ENCODE measurements at regions not wholly inside any gene's neighbourhood (a gene's known extent, or its start where the extent isn't known, plus 50 kb on each side); places are given as distances from the start of the nearest gene placed in this dataset.
"Not testable (repeated sequence)": the region's sequence is repeated elsewhere in the genome, so short reads cannot be mapped to it uniquely, and the experiment has no call there.

DNA sequence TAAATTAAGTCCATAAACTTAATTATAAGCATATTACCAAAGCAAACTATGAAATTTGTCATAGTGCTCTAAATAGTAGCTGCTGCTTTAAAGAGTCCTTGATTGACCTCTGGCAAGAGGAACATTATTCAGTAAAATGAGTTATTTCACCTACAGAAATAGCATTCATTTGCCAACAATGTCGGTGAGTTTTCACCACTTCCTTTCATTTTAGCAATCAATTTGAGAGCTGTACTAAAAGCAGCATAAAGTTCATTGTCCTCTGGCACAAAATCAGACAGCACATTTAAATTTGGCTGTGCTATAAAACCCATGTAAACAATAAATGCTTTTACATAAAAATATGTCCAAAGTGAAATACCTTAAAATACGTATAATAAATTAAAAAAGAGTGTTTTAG, 1515.7 kb downstream of the SI start:
- in situ Hi-C loops (cut with MboI; ENCODE audit: low sequenced_read_pairs, unreplicated experiment), result no loop called here
- TF ChIP-seq, protein P1, sequence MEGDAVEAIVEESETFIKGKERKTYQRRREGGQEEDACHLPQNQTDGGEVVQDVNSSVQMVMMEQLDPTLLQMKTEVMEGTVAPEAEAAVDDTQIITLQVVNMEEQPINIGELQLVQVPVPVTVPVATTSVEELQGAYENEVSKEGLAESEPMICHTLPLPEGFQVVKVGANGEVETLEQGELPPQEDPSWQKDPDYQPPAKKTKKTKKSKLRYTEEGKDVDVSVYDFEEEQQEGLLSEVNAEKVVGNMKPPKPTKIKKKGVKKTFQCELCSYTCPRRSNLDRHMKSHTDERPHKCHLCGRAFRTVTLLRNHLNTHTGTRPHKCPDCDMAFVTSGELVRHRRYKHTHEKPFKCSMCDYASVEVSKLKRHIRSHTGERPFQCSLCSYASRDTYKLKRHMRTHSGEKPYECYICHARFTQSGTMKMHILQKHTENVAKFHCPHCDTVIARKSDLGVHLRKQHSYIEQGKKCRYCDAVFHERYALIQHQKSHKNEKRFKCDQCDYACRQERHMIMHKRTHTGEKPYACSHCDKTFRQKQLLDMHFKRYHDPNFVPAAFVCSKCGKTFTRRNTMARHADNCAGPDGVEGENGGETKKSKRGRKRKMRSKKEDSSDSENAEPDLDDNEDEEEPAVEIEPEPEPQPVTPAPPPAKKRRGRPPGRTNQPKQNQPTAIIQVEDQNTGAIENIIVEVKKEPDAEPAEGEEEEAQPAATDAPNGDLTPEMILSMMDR (IDR thresholded peaks at IDR 0.05; ENCODE audit: borderline replicate concordance, control extremely low read depth, extremely low read depth, insufficient read depth, missing control alignments), result no peak
- DNase-seq (ENCODE audit: low spot score), result no peak

DNA sequence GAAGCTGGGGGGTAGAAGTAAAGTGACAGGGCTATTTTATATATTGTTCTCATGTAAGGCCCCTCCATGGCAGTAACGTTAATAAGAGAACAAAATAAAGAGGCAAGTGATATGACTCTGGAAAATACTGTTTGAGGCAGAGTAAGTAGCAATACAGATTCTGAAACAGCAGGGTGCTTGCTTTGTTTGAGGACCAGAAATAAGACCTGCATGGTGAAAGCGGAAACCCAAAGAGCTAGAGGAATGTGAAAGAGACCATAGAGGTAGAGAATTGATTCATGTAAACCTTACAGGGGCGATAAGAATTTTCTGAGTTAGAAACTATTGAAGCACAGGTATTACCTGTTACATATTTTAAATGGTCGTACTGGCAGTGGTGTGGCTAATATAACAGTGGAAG, 1517.1 kb downstream of the SI start:
- no peak for DNase-seq (ENCODE audit: low spot score)
- in situ Hi-C loops (cut with MboI; ENCODE audit: low sequenced_read_pairs, unreplicated experiment), result no loop called here

DNA sequence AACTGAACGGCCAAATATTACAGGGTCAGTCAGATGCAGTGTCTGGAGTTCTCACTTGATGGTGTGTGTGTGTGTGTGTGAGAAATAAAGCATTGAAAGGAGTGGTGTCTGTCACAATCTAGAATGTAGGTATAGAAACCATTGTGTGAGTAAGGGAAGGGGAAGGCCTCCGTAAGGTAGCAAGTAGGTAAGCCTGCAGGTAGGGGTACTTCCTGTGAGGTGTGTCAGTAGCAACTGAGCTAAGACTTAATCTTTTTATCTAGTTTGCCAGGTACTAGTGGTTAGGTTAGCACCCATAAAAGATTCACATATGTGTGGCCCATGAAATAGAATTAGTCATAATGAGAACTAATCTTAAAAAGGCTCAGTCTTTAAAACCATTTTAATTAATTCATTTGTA, 1517.8 kb downstream of the SI start:
- no peak for DNase-seq (ENCODE audit: low spot score)
- in situ Hi-C loops (cut with MboI; ENCODE audit: low sequenced_read_pairs, unreplicated experiment), result no loop called here
- TF ChIP-seq, protein P1 (IDR thresholded peaks at IDR 0.05; ENCODE audit: borderline replicate concordance, control extremely low read depth, extremely low read depth, insufficient read depth, missing control alignments), result no peak

More for the DNA sequence above, 1517.1 kb downstream of the SI start:
- TF ChIP-seq, protein P1 (IDR thresholded peaks at IDR 0.05; ENCODE audit: borderline replicate concordance, control extremely low read depth, extremely low read depth, insufficient read depth, missing control alignments), result no peak

DNA sequence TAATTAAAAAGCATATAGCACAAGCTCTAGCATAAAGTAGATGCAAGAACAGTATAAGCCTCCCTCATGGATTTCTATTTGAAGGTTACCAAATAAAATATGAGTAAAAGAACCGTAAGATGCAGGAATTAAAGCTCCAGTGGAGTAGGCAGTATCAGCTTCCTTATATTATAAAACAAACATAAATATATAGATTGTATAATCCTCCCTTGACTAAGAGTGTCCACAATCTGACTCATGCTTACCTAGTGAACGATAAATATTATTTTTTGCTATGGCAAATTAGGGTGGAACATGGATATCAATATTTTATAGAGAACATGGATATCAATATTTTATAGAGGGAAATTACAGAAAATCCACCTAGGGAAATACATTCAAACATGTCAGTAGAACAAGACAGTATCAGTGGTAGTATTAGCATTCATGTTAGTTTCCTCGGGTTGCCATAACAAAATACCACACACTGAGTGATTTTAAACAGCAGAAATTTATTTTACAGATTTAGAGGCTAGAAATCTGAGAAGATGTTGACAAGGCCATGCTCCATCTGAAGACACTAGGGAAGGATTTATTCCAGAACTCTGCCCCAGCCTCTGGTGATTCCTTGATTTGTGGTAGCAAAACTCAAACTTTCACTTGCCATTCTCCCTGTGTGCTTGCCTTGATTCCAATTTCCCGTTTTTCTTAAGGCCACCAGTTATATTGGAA, 1521.3 kb downstream of the SI start:
- no peak for DNase-seq (ENCODE audit: low spot score)
- in situ Hi-C loops (cut with MboI; ENCODE audit: low sequenced_read_pairs, unreplicated experiment), result no loop called here
- TF ChIP-seq, protein P1 (IDR thresholded peaks at IDR 0.05; ENCODE audit: borderline replicate concordance, control extremely low read depth, extremely low read depth, insufficient read depth, missing control alignments), result no peak

DNA sequence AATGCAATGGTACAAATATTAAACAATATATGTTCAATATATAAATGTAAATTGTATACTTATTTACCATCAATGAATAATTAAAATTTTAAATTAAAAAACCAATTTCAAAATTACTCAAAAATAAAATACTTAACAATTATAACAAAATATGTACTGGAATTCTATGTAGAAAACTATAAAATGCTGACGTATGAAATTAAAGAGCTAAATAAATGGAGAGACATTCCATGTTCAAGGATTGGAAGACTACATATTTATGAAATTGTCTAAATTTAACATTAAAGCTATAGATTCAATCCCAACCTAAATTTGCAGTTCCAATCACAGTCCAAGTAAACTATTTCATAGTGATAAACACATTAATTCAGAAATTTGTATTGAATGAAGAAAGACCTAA, 1522.4 kb downstream of the SI start:
- TF ChIP-seq, protein P1 (IDR thresholded peaks at IDR 0.05; ENCODE audit: borderline replicate concordance, control extremely low read depth, extremely low read depth, insufficient read depth, missing control alignments), result no peak
- in situ Hi-C loops (cut with MboI; ENCODE audit: low sequenced_read_pairs, unreplicated experiment), result no loop called here
- no peak for DNase-seq (ENCODE audit: low spot score)

DNA sequence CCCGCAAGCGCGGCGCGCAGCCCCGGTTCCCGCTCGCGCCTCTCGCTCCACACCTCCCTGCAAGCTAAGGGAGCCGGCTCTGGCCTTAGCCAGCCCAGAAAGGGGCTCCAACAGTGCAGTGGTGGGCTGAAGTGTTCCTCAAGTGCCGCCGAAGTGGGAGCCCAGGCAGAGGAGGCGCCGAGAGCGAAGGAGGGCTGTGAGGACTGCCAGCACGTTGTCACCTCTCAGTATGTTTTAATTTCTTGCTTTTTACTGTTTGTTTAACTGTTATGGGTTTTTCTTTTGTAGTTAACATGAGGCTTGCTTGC, 1525.7 kb downstream of the SI start:
- in situ Hi-C loops (cut with MboI; ENCODE audit: low sequenced_read_pairs, unreplicated experiment), result no loop called here
- DNase-seq (ENCODE audit: low spot score), result no peak
- TF ChIP-seq, protein P1 (IDR thresholded peaks at IDR 0.05; ENCODE audit: borderline replicate concordance, control extremely low read depth, extremely low read depth, insufficient read depth, missing control alignments), result no peak

DNA sequence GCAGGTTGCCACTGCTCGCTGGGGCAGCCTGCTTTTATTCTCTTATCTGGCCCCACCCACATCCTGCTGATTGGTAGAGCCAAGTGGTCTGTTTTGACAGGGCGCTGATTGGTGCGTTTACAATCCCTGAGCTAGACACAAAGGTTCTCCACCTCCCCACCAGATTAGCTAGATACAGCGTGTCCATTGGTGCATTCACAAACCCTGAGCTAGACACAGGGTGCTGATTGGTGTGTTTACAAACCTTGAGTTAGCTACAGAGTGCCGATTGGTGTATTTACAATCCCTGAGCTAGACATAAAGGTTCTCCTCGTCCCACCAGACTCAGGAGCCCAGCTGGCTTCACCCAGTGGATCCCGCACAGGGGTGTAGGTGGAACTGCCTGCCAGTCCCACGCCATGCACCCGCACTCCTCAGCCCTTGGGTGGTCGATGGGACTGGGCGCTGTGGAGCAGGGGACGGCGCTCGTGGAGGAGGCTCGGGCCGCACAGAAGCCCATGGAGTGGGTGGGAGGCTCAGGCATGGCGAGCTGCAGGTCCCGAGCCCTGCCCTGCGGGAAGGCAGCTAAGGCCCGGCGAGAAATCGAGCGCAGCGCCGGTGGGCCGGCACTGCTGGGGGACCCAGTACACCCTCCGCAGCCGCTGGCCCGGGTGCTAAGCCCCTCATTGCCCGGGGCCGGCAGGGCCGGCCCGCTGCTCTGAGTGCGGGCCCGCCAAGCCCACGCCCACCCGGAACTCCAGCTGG, 1526.2 kb downstream of the SI start:
- in situ Hi-C loops (cut with MboI; ENCODE audit: low sequenced_read_pairs, unreplicated experiment); DNase-seq (ENCODE audit: low spot score): not testable (repeated sequence)
